ENCODE measurements at regions not wholly inside any gene's neighbourhood (a gene's known extent, or its start where the extent isn't known, plus 50 kb on each side); places are given as distances from the start of the nearest gene placed in this dataset.
"Not testable (repeated sequence)": the region's sequence is repeated elsewhere in the genome, so short reads cannot be mapped to it uniquely, and the experiment has no call there.

DNA sequence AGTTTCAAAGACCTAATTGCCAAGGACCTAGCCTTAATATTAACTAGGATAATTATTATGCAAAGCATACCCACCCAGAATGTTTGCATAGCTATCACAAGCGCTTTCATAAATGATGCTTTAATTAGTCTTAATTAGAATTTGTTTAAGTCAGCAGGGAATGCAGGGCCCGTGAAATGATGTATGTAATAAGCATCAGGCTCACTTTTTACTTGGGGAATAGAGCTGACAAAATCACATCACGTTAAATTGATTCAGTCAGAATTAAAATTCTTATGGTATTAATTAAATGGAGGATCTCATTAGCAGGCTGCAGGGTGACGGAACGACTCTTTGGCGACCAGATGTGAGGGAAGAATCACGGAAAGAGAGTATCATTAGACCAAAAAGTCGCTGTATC lies 264.5 kb downstream of the GPD2 start:
- no peak for DNase-seq

DNA sequence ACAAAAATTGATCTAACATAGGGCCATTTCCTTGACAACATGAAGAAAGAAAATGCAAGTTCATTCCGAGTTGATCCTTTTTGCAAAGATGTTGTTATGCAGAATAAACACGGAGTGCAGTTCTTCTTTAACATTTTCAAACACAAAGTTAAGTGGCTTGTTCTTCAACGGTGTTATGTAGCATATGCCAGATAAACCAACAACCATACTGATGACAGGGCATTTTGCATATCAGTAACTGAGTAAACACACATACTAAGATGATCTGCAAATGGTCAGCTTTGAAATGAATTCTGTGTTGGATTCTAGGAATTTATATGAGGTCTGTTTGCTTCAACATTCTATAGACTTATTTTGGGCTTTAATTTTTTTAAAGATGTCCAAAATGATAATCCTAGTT lies 266.4 kb downstream of the GPD2 start:
- DNase-seq: no peak

DNA sequence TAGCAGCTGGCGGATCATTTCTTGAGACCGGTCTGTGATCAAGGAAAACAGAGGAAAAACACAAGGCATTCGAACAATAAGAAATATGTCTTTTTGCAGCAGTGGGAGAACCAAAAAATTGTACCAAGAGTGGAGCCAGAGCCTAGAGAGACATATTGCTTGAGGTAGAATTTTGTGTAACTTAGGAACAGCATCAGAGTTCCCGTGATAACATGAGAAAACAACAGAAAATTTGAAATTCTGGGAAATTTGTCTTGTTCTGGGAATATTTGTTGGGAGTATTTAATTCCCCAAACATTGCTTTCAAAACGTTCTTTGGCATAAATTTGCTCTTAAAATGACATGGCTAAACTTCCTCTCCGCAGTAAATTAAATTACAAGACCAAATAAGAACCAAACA lies 267.5 kb downstream of the GPD2 start:
- DNase-seq: no peak

DNA sequence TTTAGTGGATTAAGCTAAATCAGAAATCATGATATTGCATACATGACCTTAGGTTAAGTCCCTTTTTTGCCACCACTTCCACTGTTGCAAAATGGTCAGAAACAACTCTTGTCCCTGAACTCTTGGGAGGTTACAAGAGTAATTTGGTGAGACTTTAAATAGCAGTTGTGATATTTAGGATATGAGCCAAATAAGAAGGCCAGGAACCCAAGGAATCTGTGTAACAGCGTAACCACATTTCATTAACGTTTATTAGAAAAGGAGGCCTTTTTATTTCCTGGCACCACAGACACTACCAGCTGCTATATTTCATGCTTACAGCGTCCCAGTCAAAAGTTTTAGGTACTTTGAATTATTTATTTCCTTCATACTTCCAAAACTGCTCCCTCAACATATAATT lies 268.0 kb downstream of the GPD2 start:
- no peak for DNase-seq

DNA sequence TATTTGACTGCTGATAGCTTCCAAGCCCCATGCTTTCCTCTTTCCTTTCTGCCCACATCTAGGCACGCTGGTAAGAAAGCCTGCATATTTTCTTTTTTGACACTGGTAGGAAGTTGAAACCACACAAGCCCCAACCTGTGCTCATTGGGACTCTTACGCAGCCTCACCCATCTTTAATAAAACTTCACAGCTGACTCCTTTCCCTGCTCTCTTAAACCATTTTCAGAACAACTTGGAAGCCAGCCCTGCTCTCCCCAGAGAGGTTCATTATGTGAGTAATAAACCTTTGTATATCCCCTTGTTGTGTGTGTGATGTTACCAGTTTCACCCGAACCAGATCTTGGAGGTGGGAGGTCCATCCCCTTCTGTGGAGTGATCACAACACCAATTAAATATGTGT lies 268.4 kb downstream of the GPD2 start:
- no peak for DNase-seq

DNA sequence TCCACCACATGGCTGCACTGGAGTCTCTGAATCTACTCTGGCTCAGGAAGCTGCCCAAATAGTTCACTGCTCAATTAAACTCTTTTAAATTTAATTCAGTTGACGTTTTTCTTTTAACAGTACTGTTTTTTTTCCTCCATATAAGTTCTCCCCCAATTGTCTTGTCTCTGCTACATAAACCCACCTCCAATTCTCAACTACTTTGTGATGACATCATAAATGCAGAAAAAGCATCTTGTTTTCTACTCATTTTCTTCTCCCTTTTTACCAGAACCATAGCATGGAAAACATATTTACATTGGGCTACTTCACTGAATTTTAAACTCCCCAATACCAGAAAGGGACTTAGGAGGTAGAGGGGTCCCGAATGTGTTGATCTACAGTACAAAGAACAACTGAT lies 270.4 kb downstream of the GPD2 start:
- DNase-seq: no peak

DNA sequence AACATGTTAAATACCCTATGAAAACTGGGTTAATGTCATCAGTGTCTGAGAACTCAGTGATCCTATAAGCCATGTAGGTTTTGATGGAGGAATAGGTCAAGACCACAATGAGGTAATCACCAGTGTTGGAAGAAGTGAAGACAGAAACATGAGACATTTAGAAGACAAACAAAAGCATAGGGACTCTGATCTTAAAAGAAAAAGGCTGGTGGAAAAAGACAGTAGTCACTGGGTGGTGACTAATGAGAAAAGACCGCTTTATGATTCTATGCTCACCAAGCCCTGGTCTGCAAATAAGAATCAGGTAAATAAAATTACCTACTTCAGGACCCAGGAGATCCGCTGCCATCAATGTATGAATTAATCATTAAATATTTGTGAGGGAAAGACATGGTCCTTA lies 271.9 kb downstream of the GPD2 start:
- DNase-seq: no peak

DNA sequence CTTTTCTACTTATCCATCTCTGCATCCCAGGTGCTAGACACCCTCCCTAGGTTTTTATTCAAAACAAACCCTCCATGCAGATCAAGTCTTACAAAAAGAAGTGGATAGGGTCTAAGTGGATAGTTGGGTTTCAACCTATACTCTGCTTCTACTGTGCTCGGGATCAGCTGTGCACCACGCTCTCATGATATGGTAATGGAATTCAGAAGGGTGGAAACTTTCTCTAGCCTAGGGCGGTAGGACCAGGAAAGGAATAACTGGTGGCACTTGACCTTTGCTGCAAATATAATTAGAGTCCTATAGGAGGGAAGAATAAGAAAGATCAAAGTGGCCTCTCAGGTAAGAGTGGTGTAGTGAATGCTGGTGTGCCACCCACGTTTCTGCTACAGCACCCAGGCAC lies 272.9 kb downstream of the GPD2 start:
- DNase-seq: no peak

DNA sequence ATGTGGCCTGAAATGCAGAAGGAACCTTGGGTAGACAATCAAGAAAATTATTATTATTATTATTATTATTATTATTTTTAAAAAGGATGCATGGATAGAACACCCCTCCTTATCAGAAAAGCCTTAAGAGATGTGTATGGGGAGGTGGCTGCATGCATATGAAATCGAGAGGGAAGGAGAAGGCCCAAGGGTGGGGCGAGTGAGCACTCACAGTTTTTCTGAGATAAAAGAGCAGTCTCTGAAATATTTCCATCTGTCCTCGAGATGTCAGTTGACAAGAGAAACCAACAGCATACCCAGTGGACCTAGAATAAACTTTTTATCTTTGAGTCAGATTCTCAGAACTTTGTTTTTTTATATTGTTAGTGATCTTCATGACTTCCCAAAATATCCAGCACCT lies 282.9 kb downstream of the GPD2 start:
- DNase-seq: no peak

DNA sequence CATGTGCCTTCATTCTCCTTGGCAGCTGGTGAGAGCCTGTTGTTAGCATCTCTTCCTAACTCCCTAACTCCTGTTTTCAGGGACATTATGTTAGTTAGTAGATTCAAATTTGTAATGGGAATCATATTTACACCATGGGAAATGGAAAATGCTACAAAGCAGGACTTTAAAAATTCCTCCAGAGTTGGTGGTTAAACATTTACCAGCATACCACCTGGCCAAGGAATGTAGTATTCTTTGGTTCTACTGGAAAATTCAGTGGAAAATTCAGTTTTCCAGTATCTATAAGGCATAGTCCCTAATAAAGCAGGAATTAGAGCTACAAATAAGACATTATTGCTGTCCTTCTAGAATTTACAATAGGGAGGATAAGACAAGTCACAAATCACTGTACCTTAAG lies 291.7 kb downstream of the GPD2 start:
- DNase-seq: no peak

DNA sequence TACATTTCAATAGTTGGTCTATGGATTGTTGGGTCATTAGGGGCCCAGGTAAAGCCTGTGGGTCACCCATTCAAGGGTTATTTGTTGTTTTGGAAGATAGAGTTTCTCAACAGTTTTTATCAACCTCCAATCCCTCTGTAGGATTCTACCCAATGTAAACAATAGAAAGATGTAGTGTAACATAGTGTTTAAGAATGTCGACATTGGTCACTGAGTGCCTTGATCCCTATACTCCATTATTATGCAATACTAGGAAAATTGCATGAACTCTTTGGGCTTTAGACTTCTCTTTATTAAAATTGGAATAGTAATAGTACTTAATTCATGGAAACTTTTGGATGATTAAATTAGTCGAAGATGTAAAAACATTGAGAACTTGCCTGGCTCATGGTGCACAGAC lies 292.1 kb downstream of the GPD2 start:
- no peak for DNase-seq

DNA sequence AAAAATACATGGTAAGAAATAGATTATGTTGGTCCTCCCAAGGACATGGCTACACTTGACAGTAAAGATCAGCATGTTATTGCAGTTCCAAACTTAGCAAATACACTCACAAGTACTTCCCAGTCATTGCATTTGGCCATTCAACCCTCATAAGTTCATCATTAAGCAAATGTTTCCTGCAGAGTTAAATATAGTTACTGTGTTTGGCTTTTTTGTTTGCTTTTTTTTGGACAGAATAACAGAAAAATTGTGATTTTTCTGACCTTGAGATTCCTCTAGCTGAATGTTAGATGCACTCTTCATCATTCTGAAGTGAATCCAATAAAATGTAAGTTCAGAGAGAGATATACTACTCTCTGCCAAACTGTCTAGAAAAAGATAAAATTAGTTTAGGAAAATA lies 295.3 kb downstream of the GPD2 start:
- no peak for DNase-seq

DNA sequence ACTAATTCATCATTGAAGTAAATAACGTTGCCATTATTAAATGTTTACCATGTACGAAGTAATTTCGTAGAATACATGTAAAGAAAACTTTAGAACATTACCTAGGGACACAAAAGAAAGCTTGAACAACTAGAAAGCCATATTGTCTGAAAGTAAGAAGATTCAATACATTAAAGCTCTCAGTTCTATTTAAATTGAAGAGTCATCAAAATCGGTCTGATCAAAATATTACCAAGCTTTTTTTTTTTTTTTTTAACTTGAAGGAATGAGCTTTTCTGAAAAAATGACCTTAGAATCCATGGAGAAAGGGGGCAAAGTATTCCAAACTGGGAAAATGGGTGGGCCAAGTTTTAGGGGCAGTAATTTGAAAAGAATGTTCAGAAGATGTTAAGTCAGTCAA lies 300.8 kb downstream of the GPD2 start:
- no peak for DNase-seq

DNA sequence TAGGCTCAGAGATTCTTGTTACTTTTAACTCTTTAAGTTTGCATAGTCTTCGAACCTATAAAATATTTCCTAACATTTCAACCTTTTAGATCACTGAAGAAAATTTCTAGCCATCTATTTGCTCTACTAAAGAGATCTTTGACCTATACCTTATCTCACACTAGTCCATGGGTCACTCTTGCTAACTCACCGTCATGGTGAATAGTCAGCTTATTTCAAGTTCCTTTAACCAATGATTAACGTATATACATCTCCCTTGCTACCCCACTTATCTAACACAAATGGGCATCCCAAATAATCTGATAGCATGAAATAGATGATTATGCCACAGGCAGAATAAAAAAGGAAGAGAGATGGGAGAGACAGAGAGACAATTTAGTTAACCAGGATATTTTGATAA lies 303.1 kb downstream of the GPD2 start:
- DNase-seq: no peak

DNA sequence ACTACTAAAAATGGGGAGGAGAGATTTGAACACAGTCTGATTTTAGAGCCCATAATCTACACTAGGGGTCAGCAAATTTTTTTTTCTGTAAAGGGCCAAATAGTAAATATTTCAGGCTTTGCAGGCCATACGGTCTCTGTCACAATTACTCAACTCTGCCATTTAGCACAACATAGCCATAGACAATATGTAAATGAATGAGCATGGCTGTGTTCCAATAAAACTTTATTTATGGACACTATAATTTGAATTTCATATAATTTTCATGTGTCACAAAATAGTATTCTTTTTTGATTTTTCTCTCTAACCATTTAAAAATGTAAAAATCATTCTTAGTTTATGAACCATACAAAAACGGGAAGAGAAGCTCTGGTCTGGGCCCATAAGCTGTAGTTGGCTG lies 309.4 kb downstream of the GPD2 start:
- no peak for DNase-seq

DNA sequence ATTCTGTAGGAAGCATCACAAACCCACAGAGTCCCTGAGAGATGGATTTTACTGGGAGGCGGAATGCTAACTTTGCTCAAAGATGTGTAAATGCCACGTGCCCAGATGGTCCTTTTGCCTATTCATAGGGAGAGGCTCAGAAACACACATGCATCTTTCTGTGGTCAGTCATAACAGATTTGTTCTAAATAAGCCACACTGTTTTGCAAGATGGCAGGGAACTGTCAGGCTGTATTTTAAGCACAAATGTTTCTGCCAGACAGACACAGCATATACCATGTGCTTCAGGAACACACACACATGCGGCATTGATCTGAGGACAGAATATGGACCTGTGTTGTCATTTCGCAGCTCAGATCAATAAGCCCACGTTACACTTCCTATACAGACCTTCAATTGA lies 312.0 kb downstream of the GPD2 start:
- no peak for DNase-seq

DNA sequence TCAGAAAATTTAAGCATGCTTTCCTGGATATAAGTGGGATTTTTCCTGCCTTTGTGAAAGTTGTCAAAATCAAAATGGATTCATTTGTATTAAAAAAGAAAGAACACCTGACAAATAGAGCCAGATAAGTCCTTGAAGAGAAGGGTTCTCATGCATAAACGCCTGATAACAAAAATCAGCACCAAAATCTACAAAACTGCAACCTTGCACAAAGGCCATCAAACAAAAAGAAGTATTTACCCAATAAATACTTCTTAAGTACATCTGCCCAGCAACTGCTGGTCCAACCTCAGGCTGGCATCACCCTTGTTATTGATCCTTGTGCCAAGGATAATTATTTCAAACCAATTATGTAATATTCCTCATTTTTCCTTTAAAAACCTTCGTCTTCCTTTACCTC lies 315.9 kb downstream of the GPD2 start:
- no peak for DNase-seq

DNA sequence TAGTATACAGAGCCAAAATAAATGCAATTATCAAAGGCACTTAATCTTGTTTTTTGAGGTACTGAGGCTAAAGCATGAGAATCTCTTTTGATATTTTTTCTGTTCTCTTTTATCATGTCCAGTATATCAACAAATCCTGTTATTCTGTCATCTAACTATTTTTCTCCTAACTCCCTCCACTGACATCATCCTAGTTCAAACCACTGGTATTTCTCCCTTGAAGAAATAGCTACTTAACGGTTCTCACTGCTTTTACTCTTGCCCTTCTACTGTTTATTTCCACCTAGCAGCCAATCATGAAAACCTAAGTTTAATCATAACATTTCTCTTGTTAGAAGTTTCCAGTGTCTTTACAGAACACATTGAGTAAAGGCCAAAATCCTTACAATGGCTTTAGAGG lies 317.6 kb downstream of the GPD2 start:
- DNase-seq: no peak

DNA sequence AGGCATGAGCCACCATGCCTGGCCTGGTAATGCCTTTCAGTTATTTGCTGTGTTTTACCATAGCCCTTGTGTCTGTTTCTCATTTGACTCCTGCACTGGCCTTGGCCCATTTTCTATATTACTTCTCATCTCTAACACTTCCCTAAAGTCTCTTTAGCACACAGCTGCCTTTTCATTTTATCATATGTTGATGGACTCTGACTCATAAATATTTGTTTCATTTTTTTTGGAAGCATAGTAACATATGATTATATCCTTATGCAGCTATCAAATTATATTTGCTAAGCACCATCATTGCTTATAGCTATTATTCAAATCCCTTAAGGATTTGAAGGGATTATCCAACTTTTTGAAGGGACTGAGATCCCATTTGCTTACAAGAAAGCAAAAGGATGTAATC lies 320.3 kb downstream of the GPD2 start:
- no peak for DNase-seq

DNA sequence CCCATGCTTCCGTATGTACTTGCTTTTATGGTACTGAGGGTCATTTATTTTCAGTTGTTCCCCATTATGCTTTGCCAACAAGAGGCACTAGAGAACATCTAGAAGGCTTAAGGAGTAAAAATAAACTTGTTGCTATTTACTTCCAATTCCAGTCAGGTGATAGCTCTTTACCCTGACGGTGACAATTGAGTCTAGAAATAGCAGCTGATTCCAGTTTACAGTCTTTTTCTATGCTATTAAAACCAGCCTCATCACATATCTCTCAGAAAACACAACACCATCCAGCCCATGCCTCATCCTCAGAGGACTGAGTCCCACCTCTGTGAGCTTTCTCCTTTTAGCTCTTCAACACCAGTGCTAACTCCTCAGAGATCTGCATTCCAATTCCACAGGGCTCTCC lies 327.0 kb downstream of the GPD2 start:
- no peak for DNase-seq

DNA sequence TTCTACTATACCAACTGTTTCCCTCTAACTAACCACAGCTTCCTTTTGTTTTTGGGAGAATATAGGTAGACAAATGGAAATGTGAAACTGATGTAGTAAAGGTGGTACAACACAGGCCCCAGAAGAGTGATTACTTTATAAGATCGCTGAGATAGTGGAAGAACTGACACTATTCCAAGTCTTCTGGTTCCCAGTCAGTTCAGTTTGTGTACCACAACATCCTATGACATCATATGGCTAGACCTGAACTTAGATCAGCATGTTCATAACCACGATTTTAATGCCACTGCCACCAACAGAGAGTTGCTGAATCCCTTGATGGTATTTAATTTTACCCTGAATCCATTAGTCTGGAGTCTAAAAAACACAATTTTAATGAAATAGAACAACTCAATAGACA lies 328.9 kb downstream of the GPD2 start:
- no peak for DNase-seq

DNA sequence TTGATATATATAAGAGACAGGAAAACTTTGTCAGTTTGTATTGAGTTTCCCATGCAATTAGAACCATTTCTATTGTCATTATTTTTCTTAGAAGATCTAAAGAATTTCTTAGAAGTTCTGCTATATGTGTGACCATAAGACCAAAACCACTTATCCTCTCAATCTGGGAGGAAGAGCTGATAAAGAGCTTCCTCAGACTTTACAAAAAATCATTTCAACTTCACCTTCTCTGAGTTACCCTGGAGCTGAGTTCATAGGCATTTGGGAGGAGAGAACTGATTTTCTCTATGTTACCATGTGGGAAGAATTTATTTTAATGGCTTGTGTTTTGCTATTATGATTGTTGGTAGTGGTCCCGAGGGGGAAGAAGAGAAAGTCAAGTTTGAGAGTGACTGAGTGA lies 329.3 kb downstream of the GPD2 start:
- DNase-seq: no peak

DNA sequence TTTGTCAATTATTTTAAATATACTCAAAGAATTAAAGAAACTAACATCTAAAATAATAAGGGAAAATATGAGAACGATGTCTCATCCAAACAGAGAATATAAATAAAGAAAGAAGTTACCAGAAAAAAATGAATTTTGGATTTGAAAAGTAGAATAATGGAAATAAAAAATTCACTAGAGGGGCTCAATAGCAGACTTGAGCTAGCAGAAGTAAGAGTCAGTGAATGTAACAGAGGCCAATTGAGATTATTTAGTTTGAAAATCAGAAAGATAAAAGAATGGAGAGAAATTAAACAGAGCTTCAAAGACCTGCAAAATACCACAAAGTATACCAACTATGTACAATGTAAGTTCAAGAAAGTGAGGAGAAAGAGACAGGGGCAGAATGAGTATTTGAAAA lies 333.6 kb downstream of the GPD2 start:
- DNase-seq: no peak

DNA sequence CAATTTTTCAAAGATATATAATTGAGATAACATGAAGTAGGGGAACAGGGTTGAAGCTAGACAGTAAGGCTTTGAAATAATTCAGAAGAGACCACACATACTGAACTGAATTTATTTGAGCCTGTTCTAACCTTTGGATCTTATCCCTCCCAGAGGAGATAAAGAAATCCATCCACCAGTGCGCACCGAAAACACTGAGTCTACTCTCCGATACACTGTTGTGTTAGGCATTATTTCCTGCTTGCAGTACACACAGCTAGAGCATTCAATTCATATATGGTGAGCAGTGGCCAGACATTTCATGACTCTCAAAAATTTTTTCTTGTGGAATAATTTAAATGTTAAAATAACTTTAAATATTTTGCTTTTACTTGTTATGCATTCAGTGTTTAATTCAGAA lies 342.7 kb downstream of the GPD2 start:
- no peak for DNase-seq

DNA sequence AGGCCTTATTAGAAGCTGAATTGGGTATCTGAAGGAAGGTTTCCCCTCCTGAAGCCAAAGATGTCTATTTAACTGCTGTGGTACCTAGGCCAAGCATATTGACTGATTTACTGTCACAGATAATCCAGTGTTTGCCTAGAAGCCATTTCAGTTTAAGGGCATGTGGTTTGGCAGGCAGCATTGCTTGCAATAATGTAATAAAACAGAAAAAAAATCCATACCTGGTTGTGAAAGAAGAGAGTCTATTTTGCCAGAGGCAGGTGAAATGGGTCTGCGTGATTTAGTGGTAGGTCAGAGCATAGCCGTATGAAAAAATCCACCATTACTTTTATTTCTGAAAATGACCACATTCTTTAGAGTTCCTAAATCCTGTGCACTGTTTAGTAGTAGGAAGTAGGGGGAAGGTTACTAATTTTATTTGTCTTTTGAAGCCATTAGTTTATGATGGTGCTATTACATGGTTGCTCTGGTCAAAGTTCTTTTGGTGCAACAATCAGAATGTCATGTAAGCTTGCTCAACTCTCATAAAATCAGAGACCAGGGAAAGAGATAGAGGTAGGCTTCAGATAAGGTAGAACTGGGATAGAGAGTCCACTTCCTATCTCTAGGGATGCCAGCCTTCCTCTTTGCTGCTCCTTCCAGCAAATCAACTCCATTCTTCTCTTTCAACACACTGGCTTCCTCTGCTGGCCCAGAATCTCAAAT lies 343.4 kb downstream of the GPD2 start:
- DNase-seq: no peak

DNA sequence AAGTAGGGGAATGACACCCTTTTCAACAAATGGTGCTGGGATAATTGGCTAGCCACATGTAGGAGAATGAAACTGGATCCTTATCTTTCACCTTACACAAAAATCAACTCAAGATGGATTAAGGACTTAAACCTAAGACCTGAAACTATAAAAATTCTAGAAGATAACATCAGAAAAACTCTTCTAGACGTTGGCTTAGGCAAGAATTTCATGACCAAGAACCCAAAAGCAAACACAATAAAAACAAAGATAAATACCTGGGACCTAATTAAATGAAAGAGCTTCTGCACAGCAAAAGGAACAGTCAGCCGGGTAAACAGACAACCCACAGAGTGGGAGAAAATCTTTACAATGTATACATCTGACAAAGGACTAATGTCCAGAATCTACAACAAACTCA lies 345.5 kb downstream of the GPD2 start:
- not testable (repeated sequence) for DNase-seq
